K562 (cell line): ENCODE measurements at regions not wholly inside any gene's neighbourhood (a gene's known extent, or its start where the extent isn't known, plus 50 kb on each side); places are given as distances from the start of the nearest gene placed in this dataset.

ENCODE experiments used
- ATAC-seq: fragments of 200-7000 bp; cut with Tn5 transposase; 3 replicates; pipeline ENCODE4 v1.9.1; 2020; ENCODE audit warnings: moderate library complexity
- BruUV-seq: library from RNA; stranded (reverse); fragments of 400-500 nt; replicated peaks from 2 replicates; lab custom pipeline; 2021; lab: Mats Ljungman, UMichigan
- CTCF ChIA-PET: fragments of 300-600 bp; formaldehyde crosslinking; extraction: SDS; loops from one replicate; lab custom pipeline; 2021; ENCODE audit warnings: low intra/inter-chr PET ratio; lab: Yijun Ruan, JAX
- POLR2A ChIA-PET: fragments of 300-600, 350-650 bp; sonication (Branson Sonifier 250); formaldehyde crosslinking; extraction: SDS; loops from one replicate; lab custom pipeline; 2021; ENCODE audit warnings: antibody characterized with exemption, inconsistent platforms; lab: Yijun Ruan, JAX
- DNase-seq, 4 experiments: peaks; one replicate each; pipeline versions ENCODE4 v3.0.0 to v3.0.0-alpha.2; 2011 to 2018; ENCODE audit warnings: low spot score in 3 of 4, mixed read lengths in 3 of 4; ENCODE audit errors: extremely low read depth in 1 of 4
- FAIRE-seq: peaks from 2 replicates; lab custom pipeline; 2011; peaks lifted over from hg19 to GRCh38; lab: Jason Lieb, UNC
- H2AFZ ChIP-seq: 2 replicates; pipeline ENCODE4 v1.6.0; 2011; ENCODE audit warnings: low read depth, low read length, control low read depth, inconsistent platforms
- H3K27ac ChIP-seq: fragments of 200-600 bp; 3 replicates; pipeline ENCODE4 v1.8.0; 2011; ENCODE audit warnings: low read depth, mild to moderate bottlenecking, control low read depth, inconsistent platforms, low read length, moderate library complexity, mixed read lengths; ENCODE audit errors: extremely low read depth
- H3K27me3 ChIP-seq, 2 experiments: fragments of 300-600 bp in 1 of 2; 2 replicates in 1 of 2; 3 replicates in 1 of 2; pipeline versions ENCODE4 v1.6.0 to v1.8.0; 2011; ENCODE audit warnings: inconsistent platforms in 2 of 2, low read length in 2 of 2, mild to moderate bottlenecking in 1 of 2, mixed read lengths in 1 of 2, moderate library complexity in 1 of 2; ENCODE audit not compliant: control insufficient read depth in 2 of 2, insufficient read depth in 2 of 2
- H3K36me3 ChIP-seq: fragments of 300-600 bp; 3 replicates; pipeline ENCODE4 v1.8.0; 2011; ENCODE audit warnings: mild to moderate bottlenecking, low read length, inconsistent platforms; ENCODE audit not compliant: control insufficient read depth, insufficient read depth
- H3K4me1 ChIP-seq, 2 experiments: fragments of 200-600 bp in 1 of 2; replicated peaks in 1 of 2; 2 replicates in 1 of 2; 3 replicates in 1 of 2; pipeline versions ENCODE4 v1.5.1 to v1.8.0; 2011; ENCODE audit warnings: inconsistent platforms in 2 of 2, low read length in 2 of 2, mild to moderate bottlenecking in 1 of 2, mixed read lengths in 1 of 2, moderate library complexity in 1 of 2; ENCODE audit not compliant: control insufficient read depth in 2 of 2, insufficient read depth in 2 of 2
- H3K4me2 ChIP-seq: 2 replicates; pipeline ENCODE4 v1.6.1; 2011; ENCODE audit warnings: low read length, control low read depth, inconsistent platforms, mixed read lengths; ENCODE audit not compliant: insufficient read depth
- H3K4me3 ChIP-seq: fragments of 200-600 bp; sonication (generic), shearing (Covaris generic); 2 replicates; pipeline ENCODE4 v1.5.1; 2016; ENCODE audit warnings: control low read depth, inconsistent platforms
- H3K79me2 ChIP-seq: fragments of 200-600 bp; 3 replicates; pipeline ENCODE4 v1.8.0; 2011; ENCODE audit warnings: low read length, inconsistent platforms; ENCODE audit not compliant: control insufficient read depth, insufficient read depth
- H3K9ac ChIP-seq, 2 experiments: 2 replicates each; pipeline versions ENCODE4 v1.6.0 to v1.6.1; 2011; ENCODE audit warnings: low read depth in 2 of 2, low read length in 2 of 2, control low read depth in 1 of 2, inconsistent platforms in 1 of 2, mild to moderate bottlenecking in 1 of 2, mixed read lengths in 1 of 2; ENCODE audit not compliant: insufficient read depth in 1 of 2
- H3K9me1 ChIP-seq: one replicate; pipeline ENCODE4 v1.6.0; 2011; ENCODE audit warnings: inconsistent platforms, mild to moderate bottlenecking, low read length, moderate library complexity; ENCODE audit not compliant: control insufficient read depth, insufficient read depth
- H3K9me3 ChIP-seq: replicated peaks from 2 replicates; pipeline ENCODE4 v1.5.1; 2011; ENCODE audit warnings: low read depth, low read length, inconsistent platforms; ENCODE audit not compliant: control insufficient read depth, insufficient read depth
- H4K20me1 ChIP-seq: replicated peaks from 2 replicates; pipeline ENCODE4 v1.6.1; 2011; ENCODE audit warnings: low read length, inconsistent platforms, mixed read lengths; ENCODE audit not compliant: control insufficient read depth, insufficient read depth
- ARID4B ChIP-seq: sonication (generic); formaldehyde crosslinking; IDR thresholded peaks from 2 replicates; pipeline ENCODE4 v1.8.0; 2022; ENCODE audit warnings: mild to moderate bottlenecking, missing genetic modification reagents
- CLOCK ChIP-seq: fragments of 250-450 bp; sonication (Bioruptor Pico); IDR thresholded peaks from 2 replicates; pipeline ENCODE4 v1.4.0; 2020; ENCODE audit warnings: mild to moderate bottlenecking, moderate library complexity, borderline replicate concordance
- FOXP1 ChIP-seq: sonication (generic); formaldehyde crosslinking; IDR thresholded peaks from 2 replicates; pipeline ENCODE4 v1.8.0; 2022; ENCODE audit warnings: mild to moderate bottlenecking, missing genetic modification reagents
- GTF2F1 ChIP-seq: IDR thresholded peaks from 2 replicates; pipeline ENCODE4 v1.6.1; 2011; ENCODE audit warnings: low read depth, low read length, improper control_type of control experiment
- HNRNPK ChIP-seq: fragments of 200-400 bp; formaldehyde crosslinking; IDR thresholded peaks from one replicate; pipeline ENCODE4 v1.6.1; 2018; ENCODE audit warnings: mild to moderate bottlenecking, low read depth, low read length; ENCODE audit not compliant: poor library complexity, severe bottlenecking
- JUNB ChIP-seq: fragments of 450-650 bp; formaldehyde crosslinking; conservative IDR thresholded peaks from 2 replicates; pipeline ENCODE4 v1.4.0; 2020; ENCODE audit warnings: mild to moderate bottlenecking
- NR3C1 ChIP-seq: sonication (generic); formaldehyde crosslinking; IDR thresholded peaks from 2 replicates; pipeline ENCODE4 v1.8.1; 2022; ENCODE audit warnings: missing genetic modification reagents
- PHF21A ChIP-seq: fragments of 450-650 bp; IDR thresholded peaks from 2 replicates; pipeline ENCODE4 v1.6.1; 2017; ENCODE audit warnings: low read depth, borderline replicate concordance
- RFX5 ChIP-seq: IDR thresholded peaks from 2 replicates; pipeline ENCODE4 v1.6.1; 2011; ENCODE audit warnings: low read depth, mild to moderate bottlenecking, improper control_type of control experiment, low read length
- TAL1 ChIP-seq: fragments of 450-650 bp; IDR thresholded peaks from 2 replicates; pipeline ENCODE4 v1.6.1; 2016; ENCODE audit warnings: mild to moderate bottlenecking
- TEAD4 ChIP-seq, 2 experiments: sonication (generic) in 1 of 2; formaldehyde crosslinking in 1 of 2; IDR thresholded peaks; 2 replicates each; pipeline versions ENCODE4 v1.6.1 to v1.8.0; 2012 to 2022; ENCODE audit warnings: borderline replicate concordance in 1 of 2, inconsistent platforms in 1 of 2, low read length in 1 of 2, mild to moderate bottlenecking in 1 of 2, missing genetic modification reagents in 1 of 2
- ZBTB33 ChIP-seq: sonication (generic); formaldehyde crosslinking; IDR thresholded peaks from 2 replicates; pipeline ENCODE4 v1.8.1; 2023; ENCODE audit warnings: mild to moderate bottlenecking, missing genetic modification reagents
- ZC3H8 ChIP-seq: fragments of 450-650 bp; IDR thresholded peaks from 2 replicates; pipeline ENCODE4 v1.6.1; 2017
- WGBS: fragments of 100-300 bp; shearing (Covaris generic); methylation state at CpG from one replicate; pipeline ENCODE4 v1.1.6; 2016; ENCODE audit warnings: low coverage, mixed read lengths; ENCODE audit not compliant: insufficient coverage; ENCODE audit errors: missing lambda C conversion rate; 5-methylcytosine and 5-hydroxymethylcytosine counted together
- in situ Hi-C: fragments of 300-500 bp; cut with MboI; formaldehyde crosslinking; loops from 4 replicates; pipeline ENCODE4 v1.15.0; 2018; ENCODE audit warnings: inconsistent platforms, mixed read lengths
- intact Hi-C: fragments of 100-400 bp; cut with micrococcal nuclease; formaldehyde crosslinking; loops from 2 replicates; pipeline ENCODE4 v1.14.2; 2022

GRCh38 chr13:55660851-55661250, 1479.9 kb upstream of the PRR20A start:
- no peak overlapping the region for H3K9ac ChIP-seq
- H3K27me3 ChIP-seq = no peaks in the 10 kb centered on the region
- no peak for FAIRE-seq
- CTCF ChIA-PET = no interaction called here
- ATAC-seq = no peak
- H3K9me1 ChIP-seq = no peaks in the 10 kb centered on the region
- no TSS peak for BruUV-seq
- DNase-seq = no peak
- H3K4me1 ChIP-seq = no peaks in the 10 kb centered on the region
- H4K20me1 ChIP-seq = no peaks in the 10 kb centered on the region
- POLR2A ChIA-PET = no interaction called here
- no peak overlapping the region for H3K4me3 ChIP-seq
- no peaks in the 10 kb centered on the region for H3K9me3 ChIP-seq
- WGBS = 0% methylated on average over 1 of the region's 1 CpG
- in situ Hi-C loops (no loop called here), intact Hi-C loops (no loop called here)
- H3K27ac ChIP-seq = no peak overlapping the region
- no peak overlapping the region for H3K4me2 ChIP-seq
- H3K36me3 ChIP-seq = no peaks in the 10 kb centered on the region
- no peak overlapping the region for H2AFZ ChIP-seq
- no peaks in the 10 kb centered on the region for H3K79me2 ChIP-seq
- TF ChIP-seq HNRNPK (no peak), RFX5 (no peak), ZBTB33 (no peak), JUNB (CRISPR knock-in tag) (no peak), TAL1 (no peak), NR3C1 (CRISPR knock-in tag) (no peak), GTF2F1 (no peak), FOXP1 (CRISPR knock-in tag) (no peak), TEAD4 (IDR thresholded peaks at IDR 0.05; ENCODE audit: low read length) (no peak), TEAD4 (CRISPR knock-in tag; IDR thresholded peaks at IDR 0.05; ENCODE audit: borderline replicate concordance) (no peak), ARID4B (CRISPR knock-in tag) (no peak), PHF21A (no peak), ZC3H8 (no peak), CLOCK (CRISPR knock-in tag) (no peak)
